K562 (cell line): ENCODE measurements at regions not wholly inside any gene's neighbourhood (a gene's known extent, or its start where the extent isn't known, plus 50 kb on each side); places are given as distances from the start of the nearest gene placed in this dataset.

Source experiments
- ARID3B ChIP-seq: fragments of 250-450 bp; sonication (Bioruptor Pico); IDR thresholded peaks from 2 replicates; pipeline ENCODE4 v1.4.0; 2020; ENCODE audit warnings: borderline replicate concordance
- CHD2 ChIP-seq: IDR thresholded peaks from 2 replicates; pipeline ENCODE4 v1.6.1; 2011; ENCODE audit warnings: low read depth, low read length
- ETS1 ChIP-seq: conservative IDR thresholded peaks from 2 replicates; pipeline ENCODE4 v1.6.1; 2011; ENCODE audit warnings: low read depth, mild to moderate bottlenecking, low read length; ENCODE audit not compliant: control insufficient read depth
- FOXK1 ChIP-seq: sonication (generic); formaldehyde crosslinking; IDR thresholded peaks from 2 replicates; pipeline ENCODE4 v1.8.0; 2022; ENCODE audit warnings: missing genetic modification reagents, mild to moderate bottlenecking, borderline replicate concordance
- HBP1 ChIP-seq: fragments of 450-650 bp; formaldehyde crosslinking; IDR thresholded peaks from 2 replicates; pipeline ENCODE4 v1.4.0; 2022; ENCODE audit warnings: missing genetic modification characterization
- JUND ChIP-seq, 2 experiments: IDR thresholded peaks; 2 replicates in 1 of 2; 3 replicates in 1 of 2; pipeline ENCODE4 v1.6.1; 2011; ENCODE audit warnings: borderline replicate concordance in 2 of 2, low read depth in 2 of 2, low read length in 2 of 2, improper control_type of control experiment in 1 of 2, missing biosample characterization in 1 of 2, missing genetic modification characterization in 1 of 2, missing genetic modification reagents in 1 of 2
- RFX5 ChIP-seq: IDR thresholded peaks from 2 replicates; pipeline ENCODE4 v1.6.1; 2011; ENCODE audit warnings: low read depth, mild to moderate bottlenecking, improper control_type of control experiment, low read length
- YY1 ChIP-seq, 3 experiments: IDR thresholded peaks; 2 replicates each; pipeline ENCODE4 v1.6.1; 2011; ENCODE audit warnings: low read length in 2 of 3, mild to moderate bottlenecking in 2 of 3, moderate library complexity in 2 of 3, borderline replicate concordance in 1 of 3, control low read depth in 1 of 3, low read depth in 1 of 3; ENCODE audit not compliant: insufficient read depth in 3 of 3, insufficient replicate concordance in 2 of 3, control insufficient read depth in 1 of 3, insufficient read length in 1 of 3; ENCODE audit errors: extremely low read depth in 1 of 3

DNA sequence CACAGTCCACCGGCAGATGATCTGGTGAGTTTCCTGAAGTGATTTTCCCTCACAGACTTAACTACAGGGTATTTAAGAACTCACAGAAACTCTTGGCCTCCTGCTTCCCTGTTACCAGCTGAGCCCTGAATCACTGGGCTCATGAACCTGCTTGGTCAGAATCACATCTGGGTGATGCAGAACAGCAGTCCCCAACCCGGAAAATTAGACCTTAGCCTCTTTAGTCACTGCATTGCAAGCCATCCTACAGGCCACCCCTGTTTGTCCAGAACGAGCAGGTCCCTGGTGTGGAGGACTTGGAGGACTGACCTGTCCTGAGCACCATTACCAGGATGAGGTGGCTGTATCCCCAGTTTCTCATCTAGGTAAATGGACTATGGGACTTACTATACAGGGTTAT is 539.2 kb downstream of the TNS3 start:
- TF ChIP-seq ETS1 (no peak), HBP1 (CRISPR knock-in tag) (no peak), YY1 (IDR thresholded peaks at IDR 0.05; ENCODE audit: borderline replicate concordance in 1 of 3, control insufficient read depth in 1 of 3, extremely low read depth in 1 of 3, insufficient read depth in 3 of 3, insufficient read length in 1 of 3, insufficient replicate concordance in 2 of 3, low read depth in 1 of 3, low read length in 2 of 3) (no peak), FOXK1 (no peak), CHD2 (no peak), ARID3B (no peak), JUND (IDR thresholded peaks at IDR 0.05; ENCODE audit: borderline replicate concordance, low read depth, low read length) (no peak), JUND (tag; IDR thresholded peaks at IDR 0.05; ENCODE audit: borderline replicate concordance, low read depth, low read length) (no peak), RFX5 (no peak)
